ENCODE measurements at regions not wholly inside any gene's neighbourhood (a gene's known extent, or its start where the extent isn't known, plus 50 kb on each side); places are given as distances from the start of the nearest gene placed in this dataset.

GRCh38 chrX:42151808-42152207 is 228.5 kb upstream of the CASK start:
- DNase-seq (ENCODE audit: low spot score): no peak

GRCh38 chrX:42149765-42150164 is 226.4 kb upstream of the CASK start:
- no peak for DNase-seq (ENCODE audit: low spot score)

- no peak for DNase-seq (ENCODE audit: low spot score)
Measured at GRCh38 chrX:42149281-42149680, 225.9 kb upstream of the CASK start.

- DNase-seq (ENCODE audit: low spot score): no peak
Measured at GRCh38 chrX:42143866-42144592, 220.7 kb upstream of the CASK start.

- DNase-seq (ENCODE audit: low spot score): no peak
Measured at GRCh38 chrX:42140320-42140719, 217.0 kb upstream of the CASK start.

- DNase-seq (ENCODE audit: low spot score): no peak
Measured at GRCh38 chrX:42135583-42136228, 212.4 kb upstream of the CASK start.

- DNase-seq (ENCODE audit: low spot score): no peak
Measured at GRCh38 chrX:42131856-42132255, 208.5 kb upstream of the CASK start.

- DNase-seq (ENCODE audit: low spot score): peak; percentile 37
Measured at GRCh38 chrX:42129022-42129940, 205.9 kb upstream of the CASK start.

GRCh38 chrX:42128587-42128986 is 205.2 kb upstream of the CASK start:
- DNase-seq (ENCODE audit: low spot score): no peak

GRCh38 chrX:42128020-42128419 is 204.7 kb upstream of the CASK start:
- DNase-seq (ENCODE audit: low spot score): no peak

GRCh38 chrX:42127563-42127962 is 204.2 kb upstream of the CASK start:
- no peak for DNase-seq (ENCODE audit: low spot score)

GRCh38 chrX:42123369-42123768 is 200.0 kb upstream of the CASK start:
- no peak for DNase-seq (ENCODE audit: low spot score)

GRCh38 chrX:42119076-42119475 is 195.7 kb upstream of the CASK start:
- peak; percentile 84 for DNase-seq (ENCODE audit: low spot score)

- DNase-seq (ENCODE audit: low spot score): no peak
Measured at GRCh38 chrX:42117318-42117717, 194.0 kb upstream of the CASK start.

GRCh38 chrX:42109428-42109827 is 186.1 kb upstream of the CASK start:
- no peak for DNase-seq (ENCODE audit: low spot score)

GRCh38 chrX:42107495-42108488 is 184.4 kb upstream of the CASK start:
- DNase-seq (ENCODE audit: low spot score): no peak

GRCh38 chrX:42106556-42106955 is 183.2 kb upstream of the CASK start:
- DNase-seq (ENCODE audit: low spot score): no peak

GRCh38 chrX:42102586-42103282 is 179.4 kb upstream of the CASK start:
- no peak for DNase-seq (ENCODE audit: low spot score)

- no peak for DNase-seq (ENCODE audit: low spot score)
Measured at GRCh38 chrX:42098900-42099299, 175.5 kb upstream of the CASK start.

GRCh38 chrX:42097486-42097885 is 174.1 kb upstream of the CASK start:
- DNase-seq (ENCODE audit: low spot score): no peak

Data from COLO829 (cell line).